Fibroblast of lung (primary cell): ENCODE measurements at regions not wholly inside any gene's neighbourhood (a gene's known extent, or its start where the extent isn't known, plus 50 kb on each side); places are given as distances from the start of the nearest gene placed in this dataset.
"Not testable (repeated sequence)": the region's sequence is repeated elsewhere in the genome, so short reads cannot be mapped to it uniquely, and the experiment has no call there.

ENCODE experiments used
- EZH2 ChIP-seq: IDR thresholded peaks from 2 replicates; pipeline ENCODE4 v1.5.1; 2012; ENCODE audit warnings: low read length, control low read depth, mild to moderate bottlenecking; ENCODE audit errors: missing control alignments
- TF ChIP-seq, protein P1 (sequence below), 2 donors: IDR thresholded peaks in 1 of 2; conservative IDR thresholded peaks in 1 of 2; 1 replicate in 1 of 2; 2 replicates in 1 of 2; pipeline ENCODE4 v1.5.1; 2011 to 2012; ENCODE audit warnings: low read length in 2 of 2, control low read depth in 1 of 2, inconsistent platforms in 1 of 2, low read depth in 1 of 2, mild to moderate bottlenecking in 1 of 2

DNA sequence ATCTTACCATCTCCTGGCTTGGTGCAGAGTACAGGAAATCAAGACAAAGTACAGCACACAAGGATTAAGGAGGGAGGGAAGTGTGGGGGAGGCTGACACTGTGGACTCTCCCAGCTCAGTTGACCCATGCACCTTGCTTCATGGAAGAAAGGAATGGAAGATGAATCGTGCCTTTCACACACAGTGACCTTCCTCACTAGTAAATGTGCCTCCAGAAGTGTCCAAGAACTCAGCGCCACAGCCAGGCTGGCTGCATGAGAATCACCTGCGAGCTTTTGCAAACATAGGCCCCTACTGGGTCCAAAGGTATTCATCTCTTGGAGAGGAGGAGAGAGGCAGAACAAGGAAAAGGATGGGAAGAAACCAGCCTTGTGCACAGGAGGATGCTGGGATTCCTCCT is 65.5 kb downstream of the UNC93B1 start:
- TF ChIP-seq, protein P1, sequence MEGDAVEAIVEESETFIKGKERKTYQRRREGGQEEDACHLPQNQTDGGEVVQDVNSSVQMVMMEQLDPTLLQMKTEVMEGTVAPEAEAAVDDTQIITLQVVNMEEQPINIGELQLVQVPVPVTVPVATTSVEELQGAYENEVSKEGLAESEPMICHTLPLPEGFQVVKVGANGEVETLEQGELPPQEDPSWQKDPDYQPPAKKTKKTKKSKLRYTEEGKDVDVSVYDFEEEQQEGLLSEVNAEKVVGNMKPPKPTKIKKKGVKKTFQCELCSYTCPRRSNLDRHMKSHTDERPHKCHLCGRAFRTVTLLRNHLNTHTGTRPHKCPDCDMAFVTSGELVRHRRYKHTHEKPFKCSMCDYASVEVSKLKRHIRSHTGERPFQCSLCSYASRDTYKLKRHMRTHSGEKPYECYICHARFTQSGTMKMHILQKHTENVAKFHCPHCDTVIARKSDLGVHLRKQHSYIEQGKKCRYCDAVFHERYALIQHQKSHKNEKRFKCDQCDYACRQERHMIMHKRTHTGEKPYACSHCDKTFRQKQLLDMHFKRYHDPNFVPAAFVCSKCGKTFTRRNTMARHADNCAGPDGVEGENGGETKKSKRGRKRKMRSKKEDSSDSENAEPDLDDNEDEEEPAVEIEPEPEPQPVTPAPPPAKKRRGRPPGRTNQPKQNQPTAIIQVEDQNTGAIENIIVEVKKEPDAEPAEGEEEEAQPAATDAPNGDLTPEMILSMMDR (conservative IDR thresholded peaks at IDR 0.05 in 1 of 2, IDR thresholded peaks at IDR 0.05 in 1 of 2; ENCODE audit: low read depth in 1 of 2, low read length in 2 of 2) = not testable (repeated sequence)
- not testable (repeated sequence) for TF ChIP-seq EZH2
